HG03045 (cell line): ENCODE measurements at regions not wholly inside any gene's neighbourhood (a gene's known extent, or its start where the extent isn't known, plus 50 kb on each side); places are given as distances from the start of the nearest gene placed in this dataset.

Source experiments
- ATAC-seq: cut with Tn5 transposase; IDR thresholded peaks from one replicate; pipeline ENCODE4 v1.9.1; 2021; ENCODE audit warnings: mild to moderate bottlenecking, moderate library complexity; ENCODE audit not compliant: unreplicated experiment

DNA sequence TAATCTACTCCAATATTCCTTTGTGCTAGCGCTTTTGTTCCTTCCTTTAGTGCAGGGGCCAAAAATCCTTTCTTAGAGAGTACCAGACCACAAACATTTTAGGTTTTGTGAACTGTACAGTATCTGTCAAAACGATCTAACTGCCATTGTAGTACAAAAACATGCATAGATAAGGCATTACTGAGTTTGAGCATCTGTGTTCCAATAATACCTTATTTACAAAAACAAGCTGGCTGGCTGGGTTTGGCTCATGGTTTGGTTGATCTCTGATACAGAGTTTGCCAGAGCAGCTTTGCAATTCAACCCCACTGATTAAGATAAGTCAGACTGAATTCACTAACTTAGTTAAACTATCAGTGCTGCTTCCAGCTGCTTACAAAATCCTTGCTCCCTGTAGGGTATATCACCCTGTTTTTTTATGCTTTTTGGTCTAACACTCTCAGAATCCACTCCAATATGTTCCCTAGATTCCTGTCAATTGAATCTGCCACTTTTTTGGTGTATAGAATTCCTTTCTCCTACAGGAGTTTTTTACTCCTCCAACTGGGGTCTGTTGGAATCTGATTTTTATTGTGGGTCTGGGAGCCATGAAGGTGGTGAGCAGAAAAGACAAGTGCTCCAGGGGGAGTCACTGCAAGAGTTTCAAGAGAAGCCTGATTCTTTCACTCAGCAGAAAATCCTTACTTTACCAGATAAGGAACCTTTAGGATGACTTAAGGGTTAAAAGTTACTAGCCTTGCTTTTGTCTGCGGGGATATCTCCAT is 1399.4 kb downstream of the EFNB2 start:
- ATAC-seq = no peak

GRCh38 chr13:105127732-105128131 is 1407.7 kb downstream of the EFNB2 start:
- ATAC-seq = no peak

GRCh38 chr13:105121221-105121620 is 1414.2 kb downstream of the EFNB2 start:
- ATAC-seq = no peak

GRCh38 chr13:105118426-105118985 is 1417.0 kb downstream of the EFNB2 start:
- ATAC-seq = no peak

GRCh38 chr13:105116966-105117365 is 1418.5 kb downstream of the EFNB2 start:
- ATAC-seq = no peak

DNA sequence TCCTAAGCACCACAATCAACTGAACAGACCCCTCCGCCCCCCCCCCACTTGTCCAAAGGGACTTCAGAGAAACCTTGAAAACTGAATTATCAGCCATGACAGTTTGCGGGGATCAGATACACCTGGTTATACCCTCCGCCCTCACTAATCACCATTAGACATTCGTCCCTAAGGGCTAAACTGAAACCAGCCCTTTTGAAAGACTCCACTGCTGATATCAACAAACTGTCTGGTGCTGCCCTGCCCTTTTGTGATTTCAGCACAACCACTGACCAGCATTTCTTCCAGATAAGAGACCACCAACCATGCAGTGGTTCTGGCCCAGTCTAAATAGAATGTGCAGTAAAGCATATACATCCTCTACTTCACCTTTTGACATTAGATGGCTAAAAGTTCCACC is 1422.9 kb downstream of the EFNB2 start:
- no peak for ATAC-seq

GRCh38 chr13:105107781-105108180 is 1427.7 kb downstream of the EFNB2 start:
- ATAC-seq = no peak

- ATAC-seq = no peak
These were observed 1430.0 kb downstream of the EFNB2 start for GRCh38 chr13:105105471-105105870.

- no peak for ATAC-seq
These were observed 1437.9 kb downstream of the EFNB2 start for GRCh38 chr13:105097521-105097920.

GRCh38 chr13:105089858-105090643 is 1445.4 kb downstream of the EFNB2 start:
- no peak for ATAC-seq

GRCh38 chr13:105087945-105088344 is 1447.5 kb downstream of the EFNB2 start:
- no peak for ATAC-seq

DNA sequence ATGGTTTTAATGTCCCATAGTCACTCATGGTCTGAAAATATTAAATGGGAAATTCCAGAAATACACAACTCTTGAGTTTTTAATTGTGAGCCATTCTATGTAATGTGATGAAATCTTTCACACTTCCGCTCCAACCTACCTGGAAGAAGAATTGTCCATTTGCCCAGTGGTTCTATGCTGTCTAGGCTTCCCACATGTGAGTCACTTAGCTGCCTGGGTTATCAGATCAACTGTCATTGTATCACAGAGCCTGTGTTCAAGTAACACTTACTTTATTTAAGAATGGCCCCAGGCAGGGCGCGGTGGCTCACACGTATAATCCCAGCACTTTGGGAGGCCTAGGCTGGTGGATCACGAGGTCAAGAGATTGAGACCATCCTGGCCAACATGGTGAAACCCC is 1450.5 kb downstream of the EFNB2 start:
- ATAC-seq = no peak

DNA sequence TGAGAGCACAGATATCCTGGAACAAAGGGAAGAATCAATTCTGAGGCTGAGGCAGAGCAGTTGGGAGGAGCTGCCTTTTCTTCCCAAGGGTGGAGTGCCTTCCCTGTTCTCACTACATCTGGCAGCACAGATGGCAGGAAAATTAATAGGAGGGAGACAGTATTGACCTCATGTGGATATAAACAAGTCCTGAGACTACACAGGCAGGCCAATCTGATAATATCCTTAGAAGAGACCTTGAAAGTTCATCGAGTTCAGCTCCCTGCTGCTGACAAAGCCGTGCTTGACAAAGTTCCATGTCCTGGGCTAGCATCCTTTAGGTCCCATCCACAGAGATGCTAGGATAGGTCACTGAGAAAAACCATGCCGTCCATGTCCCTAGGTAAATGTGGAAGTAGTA is 1451.5 kb downstream of the EFNB2 start:
- no peak for ATAC-seq

- no peak for ATAC-seq
These were observed 1460.7 kb downstream of the EFNB2 start for GRCh38 chr13:105074755-105075154.

DNA sequence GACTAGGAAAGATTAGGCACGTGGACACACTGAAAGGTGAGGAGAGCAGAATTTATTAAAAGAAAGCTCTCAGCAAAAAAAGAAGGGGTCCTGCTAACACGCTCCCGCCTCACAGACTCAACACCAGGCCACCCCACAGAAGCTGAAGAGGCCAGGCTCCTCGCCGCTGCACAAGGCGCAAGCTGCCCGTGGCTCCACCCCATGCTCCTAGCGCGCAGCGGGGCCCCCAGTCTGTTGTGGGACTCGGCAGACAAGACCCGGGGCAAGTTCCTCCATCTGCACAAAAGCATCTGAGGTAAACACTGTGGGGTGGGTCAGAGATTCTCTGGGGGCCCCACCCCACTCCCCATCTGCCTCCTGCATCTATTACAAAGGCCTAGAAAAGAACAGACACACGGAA is 1462.4 kb downstream of the EFNB2 start:
- ATAC-seq = no peak

DNA sequence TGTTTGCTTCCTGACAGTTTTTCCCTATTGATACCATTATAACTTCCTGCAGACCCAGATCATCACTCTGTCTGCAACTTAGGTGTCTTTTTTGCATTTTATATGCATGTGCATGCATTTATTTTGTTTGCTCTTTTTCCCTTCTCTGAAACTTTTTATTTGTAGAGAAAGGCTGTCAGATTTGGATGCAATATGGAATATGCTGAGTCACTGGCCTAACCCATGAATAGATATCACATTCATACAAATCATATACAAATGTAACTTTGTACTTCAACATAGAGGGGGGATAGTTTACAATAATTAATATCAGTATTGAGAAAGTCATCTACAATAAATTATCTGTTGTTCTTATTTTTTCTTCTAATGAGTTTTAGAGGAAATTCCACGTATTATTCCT is 1465.0 kb downstream of the EFNB2 start:
- no peak for ATAC-seq

DNA sequence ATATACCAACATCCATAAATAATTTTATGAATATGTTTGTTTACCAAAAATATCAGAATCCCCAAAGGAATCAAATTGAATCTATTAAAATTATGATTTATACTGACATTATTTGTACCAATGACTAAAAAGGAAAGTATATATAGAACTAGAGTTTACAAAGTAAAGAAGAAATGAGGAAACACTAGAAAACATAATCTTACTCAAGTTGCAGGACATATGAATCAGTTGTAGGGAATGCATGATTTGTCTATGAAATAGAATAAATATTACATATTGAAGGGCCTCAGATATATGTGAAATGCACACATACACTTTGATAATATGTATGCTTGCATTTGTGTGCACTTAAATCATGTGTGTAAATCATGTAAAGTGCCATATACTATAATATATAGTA is 1466.4 kb downstream of the EFNB2 start:
- no peak for ATAC-seq

DNA sequence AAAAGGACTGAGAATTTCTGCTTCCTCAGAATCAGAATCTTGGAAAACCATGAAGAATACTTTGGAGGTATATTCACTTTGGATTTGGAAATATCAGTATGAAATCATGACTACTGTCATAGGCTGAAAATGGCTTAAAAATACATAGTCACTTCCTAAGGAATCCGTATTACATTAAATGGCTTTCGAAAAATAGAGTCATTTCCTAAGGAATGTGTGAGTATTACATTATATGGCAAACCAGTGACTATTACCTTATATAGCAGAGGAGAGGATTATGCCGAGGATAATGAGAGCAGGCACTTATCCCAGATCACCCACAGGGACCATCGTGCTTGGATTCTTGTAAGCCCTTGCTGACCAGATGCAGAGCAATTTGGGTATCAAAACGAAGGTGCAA is 1471.8 kb downstream of the EFNB2 start:
- ATAC-seq = no peak

DNA sequence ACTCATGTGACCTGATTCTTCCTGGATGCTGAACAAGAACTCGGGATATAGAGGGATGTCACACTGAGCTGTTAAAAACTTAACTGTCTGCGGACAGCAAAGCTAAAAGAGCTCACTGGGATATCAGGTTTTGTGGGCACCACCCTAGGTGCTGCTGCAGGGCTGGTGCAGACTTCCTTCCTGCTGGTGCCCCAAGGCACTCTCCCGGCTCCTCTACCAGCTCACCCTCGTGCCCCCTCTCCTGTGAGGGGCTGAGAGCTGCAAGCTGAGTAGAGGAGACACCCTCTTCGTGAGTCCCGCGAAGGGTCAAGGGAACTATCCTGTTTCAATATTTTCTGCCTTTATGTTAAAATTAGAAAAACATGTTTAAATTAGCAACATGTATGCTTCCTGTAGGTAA is 1475.7 kb downstream of the EFNB2 start:
- ATAC-seq = no peak

DNA sequence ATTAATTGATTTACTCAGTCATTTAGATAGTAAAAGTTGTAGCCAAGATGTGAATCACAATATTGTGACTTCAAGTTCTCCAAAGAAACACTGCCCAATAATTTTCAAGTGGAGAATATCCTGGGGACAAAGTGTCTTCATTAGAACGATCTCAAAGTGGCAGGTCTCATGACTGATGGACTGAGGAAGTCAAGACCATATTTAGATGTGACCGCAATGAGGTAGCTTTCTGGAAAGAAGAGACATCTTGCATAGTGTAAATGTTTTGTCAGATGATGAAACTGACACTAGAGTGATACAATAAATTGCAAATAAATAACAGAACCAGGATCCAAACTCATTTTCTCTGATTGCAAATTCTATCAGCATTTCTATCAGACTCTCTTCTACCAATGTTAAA is 1476.9 kb downstream of the EFNB2 start:
- ATAC-seq = no peak

GRCh38 chr13:105052711-105053110 is 1482.8 kb downstream of the EFNB2 start:
- ATAC-seq = no peak

GRCh38 chr13:105050686-105051085 is 1484.8 kb downstream of the EFNB2 start:
- ATAC-seq = no peak
